Caco-2 (cell line): ENCODE measurements at regions not wholly inside any gene's neighbourhood (a gene's known extent, or its start where the extent isn't known, plus 50 kb on each side); places are given as distances from the start of the nearest gene placed in this dataset.

ENCODE experiments used
- BruUV-seq: library from RNA; stranded (reverse); fragments of 400-500 nt; replicated peaks from 2 replicates; lab custom pipeline; 2021; lab: Mats Ljungman, UMichigan
- CTCF ChIA-PET: fragments of 300-600 bp; sonication (Branson Sonifier 250); formaldehyde crosslinking; loops from one replicate; lab custom pipeline; 2022; ENCODE audit warnings: antibody characterized with exemption; lab: Charles Lee
- POLR2A ChIA-PET: fragments of 300-600 bp; sonication (Branson Sonifier 250); formaldehyde crosslinking; loops from one replicate; lab custom pipeline; 2022; ENCODE audit warnings: antibody characterized with exemption; lab: Charles Lee
- DNase-seq, 2 experiments: peaks; one replicate each; pipeline versions ENCODE4 v3.0.0 to v3.0.0-alpha.2; 2020 to 2022
- H3K27me3 ChIP-seq: replicated peaks from 2 replicates; pipeline ENCODE4 v1.6.0; 2011; ENCODE audit warnings: low read length; ENCODE audit not compliant: control insufficient read depth, insufficient read depth
- H3K36me3 ChIP-seq: 2 replicates; pipeline ENCODE4 v1.5.1; 2011; ENCODE audit warnings: low read length; ENCODE audit not compliant: control insufficient read depth, insufficient read depth
- H3K4me1 ChIP-seq: fragments of 250-450 bp; sonication (Bioruptor Pico); 2 replicates; pipeline ENCODE4 v1.5.1; 2020; ENCODE audit warnings: mild to moderate bottlenecking
- H3K4me3 ChIP-seq: 2 replicates; pipeline ENCODE4 v1.5.1; 2011; ENCODE audit warnings: low read depth, mild to moderate bottlenecking, control low read depth, low read length
- H3K9me3 ChIP-seq: fragments of 250-450 bp; sonication (Bioruptor Pico); 2 replicates; pipeline ENCODE4 v1.5.1; 2020; ENCODE audit warnings: mild to moderate bottlenecking, moderate library complexity
- H3K27ac Mint-ChIP-seq: one replicate; pipeline ENCODE4 v1.8.0; 2022; ENCODE audit warnings: mixed read lengths; ENCODE audit not compliant: unreplicated experiment
- H3K27me3 Mint-ChIP-seq: one replicate; pipeline ENCODE4 v1.8.0; 2022; ENCODE audit warnings: mixed read lengths; ENCODE audit not compliant: insufficient read depth, unreplicated experiment
- H3K36me3 Mint-ChIP-seq: one replicate; pipeline ENCODE4 v1.8.0; 2022; ENCODE audit warnings: mild to moderate bottlenecking, mixed read lengths; ENCODE audit not compliant: insufficient read depth, unreplicated experiment
- H3K4me1 Mint-ChIP-seq: one replicate; pipeline ENCODE4 v1.8.0; 2022; ENCODE audit warnings: low read depth, mixed read lengths; ENCODE audit not compliant: unreplicated experiment
- H3K4me3 Mint-ChIP-seq: one replicate; pipeline ENCODE4 v1.8.0; 2022; ENCODE audit warnings: mild to moderate bottlenecking, moderate library complexity, mixed read lengths; ENCODE audit not compliant: unreplicated experiment
- H3K9me3 Mint-ChIP-seq: one replicate; pipeline ENCODE4 v1.8.0; 2022; ENCODE audit warnings: mixed read lengths; ENCODE audit not compliant: unreplicated experiment
- CTCF ChIP-seq, 2 experiments: fragments of 200-600 bp in 1 of 2; IDR thresholded peaks; 1 replicate in 1 of 2; 2 replicates in 1 of 2; pipeline versions ENCODE4 v1.5.1 to v1.8.0; 2011 to 2022; ENCODE audit warnings: antibody characterized with exemption in 1 of 2, control low read depth in 1 of 2, inconsistent platforms in 1 of 2, low read depth in 1 of 2, low read length in 1 of 2, mild to moderate bottlenecking in 1 of 2, moderate library complexity in 1 of 2; ENCODE audit not compliant: insufficient read depth in 1 of 2, severe bottlenecking in 1 of 2, unreplicated experiment in 1 of 2
- intact Hi-C: fragments of 100-400 bp; cut with micrococcal nuclease; formaldehyde crosslinking; loops from one replicate; pipeline ENCODE4 v1.10.0; 2022; ENCODE audit not compliant: unreplicated experiment

DNA sequence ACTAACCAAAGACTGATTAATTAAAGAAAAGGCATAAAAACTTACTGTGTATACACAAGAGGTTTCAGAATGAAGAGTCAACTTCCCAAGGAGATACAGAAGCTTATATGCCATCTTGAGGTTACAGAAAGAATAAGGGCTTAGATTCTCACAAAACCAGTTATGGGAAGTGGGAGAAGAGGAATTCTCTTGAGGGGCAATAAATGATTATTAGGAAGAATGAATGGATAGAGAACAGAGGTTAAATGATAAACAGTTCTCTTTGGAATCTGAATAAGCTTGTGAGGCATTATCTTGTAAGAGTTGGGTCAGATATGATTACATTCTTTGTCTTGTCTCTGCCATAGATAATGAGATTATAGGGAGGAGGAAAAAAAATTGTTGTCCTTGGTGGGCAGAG, 126.7 kb upstream of the SPATA16 start:
- Mint-ChIP-seq H3K36me3 (no peaks in the 10 kb centered on the region), H3K27me3 (no peaks in the 10 kb centered on the region), H3K4me3 (no peak overlapping the region), H3K9me3 (no peaks in the 10 kb centered on the region), H3K4me1 (peaks cover 12% of the 10 kb centered on the region), H3K27ac (no peak overlapping the region)
- DNase-seq = no peak
- POLR2A ChIA-PET = no interaction called here
- intact Hi-C loops = loop anchor here (1.0 kb wide), 1 partner anchor 48 kb away; no protein-coding TSS in a partner anchor
- no peak overlapping the region for H3K4me3 ChIP-seq
- H3K4me1 ChIP-seq = 0 out of 2 replicates have a peak, but pooled peaks cover 4% of the 10 kb centered on the region
- H3K27me3 ChIP-seq = no peaks in the 10 kb centered on the region
- no TSS peak for BruUV-seq
- H3K36me3 ChIP-seq = no peaks in the 10 kb centered on the region
- CTCF ChIA-PET = no interaction called here
- no peak for TF ChIP-seq CTCF (IDR thresholded peaks at IDR 0.05; ENCODE audit: insufficient read depth in 1 of 2, low read depth in 1 of 2, low read length in 1 of 2, severe bottlenecking in 1 of 2, unreplicated experiment in 1 of 2)
- no peaks in the 10 kb centered on the region for H3K9me3 ChIP-seq

DNA sequence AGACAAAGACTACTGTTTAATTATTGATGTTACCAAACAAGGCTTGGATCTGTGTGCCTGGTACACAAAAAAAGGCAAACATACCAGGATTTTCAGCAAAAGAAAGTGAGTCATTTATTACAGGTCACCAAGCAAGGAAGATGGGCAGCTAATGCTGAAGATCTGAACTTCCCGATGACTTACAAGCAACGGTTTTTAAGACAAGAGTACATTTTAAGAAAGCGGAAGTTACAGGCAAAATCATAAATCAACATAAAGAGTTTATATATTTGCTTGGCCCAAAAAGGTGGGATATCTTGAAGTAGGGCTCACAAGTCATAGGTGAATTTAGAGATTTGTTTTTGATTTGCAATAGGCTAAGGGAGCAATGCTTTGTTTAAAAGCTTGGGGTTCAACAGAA, 125.4 kb upstream of the SPATA16 start:
- POLR2A ChIA-PET = no interaction called here
- peaks cover 12% of the 10 kb centered on the region for H3K4me1 Mint-ChIP-seq
- no peak for TF ChIP-seq CTCF (IDR thresholded peaks at IDR 0.05; ENCODE audit: insufficient read depth in 1 of 2, low read depth in 1 of 2, low read length in 1 of 2, severe bottlenecking in 1 of 2, unreplicated experiment in 1 of 2)
- no peak overlapping the region for H3K4me3 Mint-ChIP-seq
- no TSS peak for BruUV-seq
- no peak overlapping the region for H3K4me3 ChIP-seq
- H3K9me3 ChIP-seq = no peaks in the 10 kb centered on the region
- H3K9me3 Mint-ChIP-seq = no peaks in the 10 kb centered on the region
- CTCF ChIA-PET = no interaction called here
- no peak for DNase-seq
- H3K27ac Mint-ChIP-seq = no peak overlapping the region
- intact Hi-C loops = no loop called here
- H3K36me3 Mint-ChIP-seq = no peaks in the 10 kb centered on the region
- no peaks in the 10 kb centered on the region for H3K27me3 ChIP-seq
- H3K36me3 ChIP-seq = no peaks in the 10 kb centered on the region
- 0 out of 2 replicates have a peak, but pooled peaks cover 4% of the 10 kb centered on the region for H3K4me1 ChIP-seq
- H3K27me3 Mint-ChIP-seq = no peaks in the 10 kb centered on the region

- no peak for TF ChIP-seq CTCF (IDR thresholded peaks at IDR 0.05; ENCODE audit: insufficient read depth in 1 of 2, low read depth in 1 of 2, low read length in 1 of 2, severe bottlenecking in 1 of 2, unreplicated experiment in 1 of 2)
- Mint-ChIP-seq H3K27me3 (peaks cover 6% of the 10 kb centered on the region), H3K27ac (no peak overlapping the region), H3K4me1 (no peaks in the 10 kb centered on the region), H3K9me3 (no peaks in the 10 kb centered on the region), H3K36me3 (no peaks in the 10 kb centered on the region), H3K4me3 (no peak overlapping the region)
- no peaks in the 10 kb centered on the region for H3K9me3 ChIP-seq
- CTCF ChIA-PET = no interaction called here
- no peaks in the 10 kb centered on the region for H3K4me1 ChIP-seq
- no peak for DNase-seq
- H3K4me3 ChIP-seq = no peak overlapping the region
- BruUV-seq = no TSS peak
- H3K36me3 ChIP-seq = no peaks in the 10 kb centered on the region
- H3K27me3 ChIP-seq = no peaks in the 10 kb centered on the region
- intact Hi-C loops = no loop called here
- POLR2A ChIA-PET = no interaction called here
Measured at GRCh38 chr3:173258697-173259096, 117.7 kb upstream of the SPATA16 start.
